ELR (cell line): ENCODE measurements at regions not wholly inside any gene's neighbourhood (a gene's known extent, or its start where the extent isn't known, plus 50 kb on each side); places are given as distances from the start of the nearest gene placed in this dataset.

ENCODE experiments used
- DNase-seq: peaks from one replicate; pipeline ENCODE4 v3.0.0-alpha.2; 2015; ENCODE audit warnings: low read depth

- DNase-seq, result no peak
Observed at GRCh38 chr1:208587110-208587509, 342.9 kb upstream of the PLXNA2 start.

- no peak for DNase-seq
Observed at GRCh38 chr1:208593306-208594006, 349.3 kb upstream of the PLXNA2 start.

- no peak for DNase-seq
Observed at GRCh38 chr1:208595236-208595635, 351.1 kb upstream of the PLXNA2 start.

GRCh38 chr1:208595745-208596144 is 351.6 kb upstream of the PLXNA2 start:
- DNase-seq, result peak; percentile 45

- DNase-seq, result no peak
Observed at GRCh38 chr1:208597571-208597970, 353.4 kb upstream of the PLXNA2 start.

- DNase-seq, result no peak
Observed at GRCh38 chr1:208598021-208598420, 353.8 kb upstream of the PLXNA2 start.

GRCh38 chr1:208599063-208599462 is 354.9 kb upstream of the PLXNA2 start:
- DNase-seq, result no peak

- no peak for DNase-seq
Observed at GRCh38 chr1:208600456-208601190, 356.4 kb upstream of the PLXNA2 start.

GRCh38 chr1:208601561-208601960 is 357.4 kb upstream of the PLXNA2 start:
- no peak for DNase-seq

- no peak for DNase-seq
Observed at GRCh38 chr1:208603721-208604120, 359.5 kb upstream of the PLXNA2 start.

- DNase-seq, result peak; percentile 16
Observed at GRCh38 chr1:208604295-208604694, 360.1 kb upstream of the PLXNA2 start.

GRCh38 chr1:208606959-208607358 is 362.8 kb upstream of the PLXNA2 start:
- no peak for DNase-seq

GRCh38 chr1:208607616-208608015 is 363.4 kb upstream of the PLXNA2 start:
- DNase-seq, result no peak

- no peak for DNase-seq
Observed at GRCh38 chr1:208614610-208615009, 370.4 kb upstream of the PLXNA2 start.

- no peak for DNase-seq
Observed at GRCh38 chr1:208615371-208615770, 371.2 kb upstream of the PLXNA2 start.

GRCh38 chr1:208616776-208617175 is 372.6 kb upstream of the PLXNA2 start:
- DNase-seq, result no peak

GRCh38 chr1:208628022-208628914 is 384.1 kb upstream of the PLXNA2 start:
- DNase-seq, result no peak

GRCh38 chr1:208631092-208631491 is 386.9 kb upstream of the PLXNA2 start:
- DNase-seq, result no peak

- DNase-seq, result no peak
Observed at GRCh38 chr1:208631506-208631905, 387.3 kb upstream of the PLXNA2 start.

GRCh38 chr1:208634346-208635140 is 390.4 kb upstream of the PLXNA2 start:
- DNase-seq, result no peak

GRCh38 chr1:208637181-208637580 is 393.0 kb upstream of the PLXNA2 start:
- DNase-seq, result no peak

GRCh38 chr1:208639382-208639781 is 395.2 kb upstream of the PLXNA2 start:
- DNase-seq, result no peak
